ENCODE measurements at regions not wholly inside any gene's neighbourhood (a gene's known extent, or its start where the extent isn't known, plus 50 kb on each side); places are given as distances from the start of the nearest gene placed in this dataset.
"Not testable (repeated sequence)": the region's sequence is repeated elsewhere in the genome, so short reads cannot be mapped to it uniquely, and the experiment has no call there.

- DNase-seq (ENCODE audit: low read depth), result no peak
Measured at GRCh38 chr13:90884066-90884465, 463.4 kb upstream of the MIR17HG start.

- no peak for DNase-seq (ENCODE audit: low read depth)
Measured at GRCh38 chr13:90889906-90890834, 457.3 kb upstream of the MIR17HG start.

GRCh38 chr13:90891329-90891728, 456.2 kb upstream of the MIR17HG start:
- no peak for DNase-seq (ENCODE audit: low read depth)

- DNase-seq (ENCODE audit: low read depth), result not testable (repeated sequence)
Measured at GRCh38 chr13:90893199-90893598, 454.3 kb upstream of the MIR17HG start.

GRCh38 chr13:90896002-90896401, 451.5 kb upstream of the MIR17HG start:
- DNase-seq (ENCODE audit: low read depth), result no peak

- DNase-seq (ENCODE audit: low read depth), result no peak
Measured at GRCh38 chr13:90898811-90899210, 448.7 kb upstream of the MIR17HG start.

GRCh38 chr13:90899416-90899815, 448.1 kb upstream of the MIR17HG start:
- DNase-seq (ENCODE audit: low read depth), result no peak

- no peak for DNase-seq (ENCODE audit: low read depth)
Measured at GRCh38 chr13:90902255-90902654, 445.2 kb upstream of the MIR17HG start.

GRCh38 chr13:90906554-90906953, 440.9 kb upstream of the MIR17HG start:
- no peak for DNase-seq (ENCODE audit: low read depth)

- DNase-seq (ENCODE audit: low read depth), result no peak
Measured at GRCh38 chr13:90908792-90909191, 438.7 kb upstream of the MIR17HG start.

GRCh38 chr13:90910018-90910639, 437.4 kb upstream of the MIR17HG start:
- no peak for DNase-seq (ENCODE audit: low read depth)

GRCh38 chr13:90912247-90912646, 435.2 kb upstream of the MIR17HG start:
- no peak for DNase-seq (ENCODE audit: low read depth)

- no peak for DNase-seq (ENCODE audit: low read depth)
Measured at GRCh38 chr13:90918536-90918935, 429.0 kb upstream of the MIR17HG start.

- DNase-seq (ENCODE audit: low read depth), result no peak
Measured at GRCh38 chr13:90919153-90919552, 428.3 kb upstream of the MIR17HG start.

GRCh38 chr13:90926459-90926858, 421.0 kb upstream of the MIR17HG start:
- no peak for DNase-seq (ENCODE audit: low read depth)

GRCh38 chr13:90928109-90928508, 419.4 kb upstream of the MIR17HG start:
- no peak for DNase-seq (ENCODE audit: low read depth)

- DNase-seq (ENCODE audit: low read depth), result no peak
Measured at GRCh38 chr13:90933097-90933826, 414.2 kb upstream of the MIR17HG start.

GRCh38 chr13:90934741-90935140, 412.7 kb upstream of the MIR17HG start:
- DNase-seq (ENCODE audit: low read depth), result no peak

GRCh38 chr13:90938848-90939247, 408.6 kb upstream of the MIR17HG start:
- DNase-seq (ENCODE audit: low read depth), result no peak

GRCh38 chr13:90943946-90944345, 403.5 kb upstream of the MIR17HG start:
- DNase-seq (ENCODE audit: low read depth), result no peak

- not testable (repeated sequence) for DNase-seq (ENCODE audit: low read depth)
Measured at GRCh38 chr13:90945146-90945545, 402.3 kb upstream of the MIR17HG start.

- DNase-seq (ENCODE audit: low read depth), result not testable (repeated sequence)
Measured at GRCh38 chr13:90946125-90946524, 401.4 kb upstream of the MIR17HG start.

GRCh38 chr13:90947976-90948375, 399.5 kb upstream of the MIR17HG start:
- DNase-seq (ENCODE audit: low read depth), result no peak

Data from activated T-helper 1 cell treated with Interleukin-2 at 50 U/mL for 16 hours (primary cell).